ENCODE measurements at regions not wholly inside any gene's neighbourhood (a gene's known extent, or its start where the extent isn't known, plus 50 kb on each side); places are given as distances from the start of the nearest gene placed in this dataset.

GRCh38 chr10:91115618-91116390 lies 104.7 kb upstream of the PCGF5 start:
- H3K4me1 ChIP-seq (ENCODE audit: insufficient read depth, poor library complexity, severe bottlenecking), result no peaks in the 10 kb centered on the region
- no peak overlapping the region for H3K27ac ChIP-seq (ENCODE audit: poor library complexity, severe bottlenecking)
- no peaks in the 10 kb centered on the region for H3K36me3 ChIP-seq (ENCODE audit: low read depth)
- DNase-seq (ENCODE audit: low spot score), result no peak
- H3K4me3 ChIP-seq (ENCODE audit: severe bottlenecking), result no peak overlapping the region
- no peak for ATAC-seq (ENCODE audit: low read depth)
- TF ChIP-seq CTCF (IDR thresholded peaks at IDR 0.05; ENCODE audit: poor library complexity, severe bottlenecking), result no peak
- H3K27me3 ChIP-seq (ENCODE audit: insufficient read depth, poor library complexity, severe bottlenecking), result no peaks in the 10 kb centered on the region
- H3K9me3 ChIP-seq (ENCODE audit: severe bottlenecking), result no peaks in the 10 kb centered on the region

- Histone ChIP-seq H3K4me3 (ENCODE audit: severe bottlenecking) (no peak overlapping the region), H3K36me3 (ENCODE audit: low read depth) (no peaks in the 10 kb centered on the region), H3K27ac (ENCODE audit: poor library complexity, severe bottlenecking) (no peak overlapping the region), H3K27me3 (ENCODE audit: insufficient read depth, poor library complexity, severe bottlenecking) (no peaks in the 10 kb centered on the region), H3K4me1 (ENCODE audit: insufficient read depth, poor library complexity, severe bottlenecking) (no peaks in the 10 kb centered on the region), H3K9me3 (ENCODE audit: severe bottlenecking) (no peaks in the 10 kb centered on the region)
- no peak for TF ChIP-seq CTCF (IDR thresholded peaks at IDR 0.05; ENCODE audit: poor library complexity, severe bottlenecking)
- no peak for DNase-seq (ENCODE audit: low spot score)
- no peak for ATAC-seq (ENCODE audit: low read depth)
These were observed 103.0 kb upstream of the PCGF5 start for GRCh38 chr10:91117505-91117904.

- no peak for ATAC-seq (ENCODE audit: low read depth)
- no peak for TF ChIP-seq CTCF (IDR thresholded peaks at IDR 0.05; ENCODE audit: poor library complexity, severe bottlenecking)
- Histone ChIP-seq H3K4me1 (ENCODE audit: insufficient read depth, poor library complexity, severe bottlenecking) (no peaks in the 10 kb centered on the region), H3K36me3 (ENCODE audit: low read depth) (no peaks in the 10 kb centered on the region), H3K27me3 (ENCODE audit: insufficient read depth, poor library complexity, severe bottlenecking) (no peaks in the 10 kb centered on the region), H3K4me3 (ENCODE audit: severe bottlenecking) (no peak overlapping the region), H3K9me3 (ENCODE audit: severe bottlenecking) (no peaks in the 10 kb centered on the region), H3K27ac (ENCODE audit: poor library complexity, severe bottlenecking) (no peak overlapping the region)
- DNase-seq (ENCODE audit: low spot score), result no peak
These were observed 100.1 kb upstream of the PCGF5 start for GRCh38 chr10:91120348-91120747.

- H3K4me3 ChIP-seq (ENCODE audit: severe bottlenecking), result no peak overlapping the region
- no peaks in the 10 kb centered on the region for H3K36me3 ChIP-seq (ENCODE audit: low read depth)
- ATAC-seq (ENCODE audit: low read depth) (no peak), DNase-seq (ENCODE audit: low spot score) (no peak)
- no peaks in the 10 kb centered on the region for H3K4me1 ChIP-seq (ENCODE audit: insufficient read depth, poor library complexity, severe bottlenecking)
- no peaks in the 10 kb centered on the region for H3K9me3 ChIP-seq (ENCODE audit: severe bottlenecking)
- no peaks in the 10 kb centered on the region for H3K27me3 ChIP-seq (ENCODE audit: insufficient read depth, poor library complexity, severe bottlenecking)
- H3K27ac ChIP-seq (ENCODE audit: poor library complexity, severe bottlenecking), result no peak overlapping the region
- no peak for TF ChIP-seq CTCF (IDR thresholded peaks at IDR 0.05; ENCODE audit: poor library complexity, severe bottlenecking)
These were observed 97.2 kb upstream of the PCGF5 start for GRCh38 chr10:91123261-91123660.

- Histone ChIP-seq H3K9me3 (ENCODE audit: severe bottlenecking) (no peaks in the 10 kb centered on the region), H3K36me3 (ENCODE audit: low read depth) (no peaks in the 10 kb centered on the region), H3K4me1 (ENCODE audit: insufficient read depth, poor library complexity, severe bottlenecking) (no peaks in the 10 kb centered on the region), H3K4me3 (ENCODE audit: severe bottlenecking) (no peak overlapping the region), H3K27me3 (ENCODE audit: insufficient read depth, poor library complexity, severe bottlenecking) (no peaks in the 10 kb centered on the region), H3K27ac (ENCODE audit: poor library complexity, severe bottlenecking) (no peak overlapping the region)
- ATAC-seq (ENCODE audit: low read depth), result no peak
- no peak for TF ChIP-seq CTCF (IDR thresholded peaks at IDR 0.05; ENCODE audit: poor library complexity, severe bottlenecking)
- DNase-seq (ENCODE audit: low spot score), result no peak
These were observed 96.4 kb upstream of the PCGF5 start for GRCh38 chr10:91124016-91124415.
